ENCODE measurements at regions not wholly inside any gene's neighbourhood (a gene's known extent, or its start where the extent isn't known, plus 50 kb on each side); places are given as distances from the start of the nearest gene placed in this dataset.

GRCh38 chr9:109918339-109919163, 138.6 kb downstream of the PALM2AKAP2 start:
- TF ChIP-seq HDGF (IDR thresholded peaks at IDR 0.05; ENCODE audit: borderline replicate concordance) (no peak), SP1 (IDR thresholded peaks at IDR 0.05) (no peak), FOXK2 (IDR thresholded peaks at IDR 0.05) (no peak)
